ENCODE measurements at regions not wholly inside any gene's neighbourhood (a gene's known extent, or its start where the extent isn't known, plus 50 kb on each side); places are given as distances from the start of the nearest gene placed in this dataset.

GRCh38 chr13:63979951-63980350 lies 2564.3 kb upstream of the PCDH20 start:
- Mint-ChIP-seq H3K36me3 (ENCODE audit: insufficient read depth in 1 of 3, low read depth in 3 of 3) (no peaks in the 10 kb centered on the region), H3K27ac (no peak overlapping the region), H3K4me3 (no peak overlapping the region), H3K4me1 (no peaks in the 10 kb centered on the region), H3K27me3 (ENCODE audit: low read depth) (no peaks in the 10 kb centered on the region), H3K9me3 (no peaks in the 10 kb centered on the region; a peak in 1 of 5 replicates)
- H4K20me1 ChIP-seq (ENCODE audit: control insufficient read depth, insufficient read depth, insufficient read length) = no peaks in the 10 kb centered on the region
- H3K9ac ChIP-seq (ENCODE audit: extremely low read depth, insufficient read length, low read length) = no peak overlapping the region
- H3K14ac ChIP-seq (ENCODE audit: insufficient read depth, low read length) = no peak overlapping the region
- no peak overlapping the region for H2AK5ac ChIP-seq (ENCODE audit: insufficient read length, low read length)
- no peaks in the 10 kb centered on the region for H3K27me3 ChIP-seq (ENCODE audit: insufficient read depth, low read length)
- H3K9me3 ChIP-seq (ENCODE audit: control insufficient read depth, low read depth, low read length) = no peaks in the 10 kb centered on the region
- H2BK20ac ChIP-seq (ENCODE audit: low read depth, low read length, poor library complexity, severe bottlenecking) = no peak overlapping the region
- no peaks in the 10 kb centered on the region for H3K4me1 ChIP-seq (ENCODE audit: insufficient read depth, low read length)
- no peak overlapping the region for H4K8ac ChIP-seq (replicated peaks; ENCODE audit: insufficient read length, low read depth, low read length)
- H3K23me2 ChIP-seq (ENCODE audit: insufficient read length, low read depth, low read length, poor library complexity, severe bottlenecking) = no peaks in the 10 kb centered on the region
- no peak overlapping the region for H2AFZ ChIP-seq (ENCODE audit: low read length)
- no peak overlapping the region for H3K4me2 ChIP-seq (ENCODE audit: insufficient read depth, insufficient read length, low read length)
- no peak for DNase-seq
- no peak overlapping the region for H3K27ac ChIP-seq (ENCODE audit: insufficient read length, low read depth, low read length)
- no peak overlapping the region for H3K23ac ChIP-seq (ENCODE audit: insufficient read length, low read depth, low read length)
- no peak overlapping the region for H3K56ac ChIP-seq (ENCODE audit: insufficient read length, low read depth, low read length)
- H3K18ac ChIP-seq (ENCODE audit: insufficient read length, low read depth, low read length) = no peak overlapping the region
- H4K91ac ChIP-seq (ENCODE audit: insufficient read length, low read depth, low read length) = no peak overlapping the region
- no peak for TF ChIP-seq CTCF (conservative IDR thresholded peaks at IDR 0.05)
- H2BK5ac ChIP-seq (ENCODE audit: insufficient read length, low read length) = no peak overlapping the region
- no peak overlapping the region for H3T11ph ChIP-seq (ENCODE audit: low read length)
- no peak overlapping the region for H4K5ac ChIP-seq (ENCODE audit: insufficient read length, low read depth, low read length)
- H2BK12ac ChIP-seq (ENCODE audit: insufficient read length, low read depth, low read length) = no peak overlapping the region
- no peaks in the 10 kb centered on the region for H3K79me1 ChIP-seq (ENCODE audit: insufficient read depth, low read depth, low read length, poor library complexity, severe bottlenecking)
- H2BK120ac ChIP-seq (ENCODE audit: low read depth, low read length, poor library complexity, severe bottlenecking) = no peak overlapping the region
- no peak overlapping the region for H2BK15ac ChIP-seq (ENCODE audit: low read depth, low read length)
- H3K79me2 ChIP-seq (ENCODE audit: insufficient read depth, low read length) = no peaks in the 10 kb centered on the region
- no peak overlapping the region for H3K4ac ChIP-seq (ENCODE audit: low read depth, low read length)
